BE2C (cell line): ENCODE measurements at regions not wholly inside any gene's neighbourhood (a gene's known extent, or its start where the extent isn't known, plus 50 kb on each side); places are given as distances from the start of the nearest gene placed in this dataset.

Experiments
- DNase-seq: peaks from one replicate; pipeline ENCODE4 v3.0.0-alpha.2; 2020
- H3K27me3 ChIP-seq: fragments of 250-450 bp; sonication (Bioruptor Pico); 2 replicates; pipeline ENCODE4 v1.5.1; 2020; ENCODE audit warnings: mild to moderate bottlenecking
- H3K36me3 ChIP-seq: fragments of 250-450 bp; sonication (Bioruptor Pico); 2 replicates; pipeline ENCODE4 v1.5.1; 2020; ENCODE audit warnings: mild to moderate bottlenecking
- H3K4me1 ChIP-seq: fragments of 250-450 bp; sonication (Bioruptor Pico); 2 replicates; pipeline ENCODE4 v1.5.1; 2020
- H3K4me3 ChIP-seq: 2 replicates; pipeline ENCODE4 v1.5.1; 2011; ENCODE audit warnings: low read depth, low read length
- H3K9me3 ChIP-seq: fragments of 250-450 bp; sonication (Bioruptor Pico); 2 replicates; pipeline ENCODE4 v1.5.1; 2020
- TF ChIP-seq, protein P1 (sequence below): IDR thresholded peaks from 2 replicates; pipeline ENCODE4 v1.5.1; 2012; ENCODE audit warnings: mild to moderate bottlenecking, low read depth, low read length

DNA sequence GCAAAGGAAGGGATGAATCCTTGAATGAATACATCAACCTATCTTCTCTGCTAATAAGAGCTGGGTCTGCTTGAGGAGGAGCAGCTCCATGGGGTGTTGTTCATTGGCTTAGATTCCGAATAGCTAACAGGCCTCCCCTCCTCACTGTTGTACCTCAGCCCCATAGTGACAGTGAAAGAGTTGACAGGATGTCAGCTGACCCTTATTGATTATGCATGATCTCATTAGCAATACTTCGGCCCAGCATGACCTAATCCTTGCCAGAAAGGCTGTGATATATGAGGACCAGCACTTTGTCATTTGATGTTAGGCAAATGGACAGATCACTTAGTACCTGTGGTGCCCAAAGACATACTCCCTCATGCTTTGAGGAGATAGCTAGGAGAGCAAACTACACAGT is 1333.7 kb upstream of the CELF4 start:
- TF ChIP-seq, protein P1, sequence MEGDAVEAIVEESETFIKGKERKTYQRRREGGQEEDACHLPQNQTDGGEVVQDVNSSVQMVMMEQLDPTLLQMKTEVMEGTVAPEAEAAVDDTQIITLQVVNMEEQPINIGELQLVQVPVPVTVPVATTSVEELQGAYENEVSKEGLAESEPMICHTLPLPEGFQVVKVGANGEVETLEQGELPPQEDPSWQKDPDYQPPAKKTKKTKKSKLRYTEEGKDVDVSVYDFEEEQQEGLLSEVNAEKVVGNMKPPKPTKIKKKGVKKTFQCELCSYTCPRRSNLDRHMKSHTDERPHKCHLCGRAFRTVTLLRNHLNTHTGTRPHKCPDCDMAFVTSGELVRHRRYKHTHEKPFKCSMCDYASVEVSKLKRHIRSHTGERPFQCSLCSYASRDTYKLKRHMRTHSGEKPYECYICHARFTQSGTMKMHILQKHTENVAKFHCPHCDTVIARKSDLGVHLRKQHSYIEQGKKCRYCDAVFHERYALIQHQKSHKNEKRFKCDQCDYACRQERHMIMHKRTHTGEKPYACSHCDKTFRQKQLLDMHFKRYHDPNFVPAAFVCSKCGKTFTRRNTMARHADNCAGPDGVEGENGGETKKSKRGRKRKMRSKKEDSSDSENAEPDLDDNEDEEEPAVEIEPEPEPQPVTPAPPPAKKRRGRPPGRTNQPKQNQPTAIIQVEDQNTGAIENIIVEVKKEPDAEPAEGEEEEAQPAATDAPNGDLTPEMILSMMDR: no peak
- no peaks in the 10 kb centered on the region for H3K9me3 ChIP-seq
- no peaks in the 10 kb centered on the region for H3K36me3 ChIP-seq
- no peaks in the 10 kb centered on the region for H3K4me1 ChIP-seq
- H3K27me3 ChIP-seq: no peaks in the 10 kb centered on the region
- H3K4me3 ChIP-seq: no peak overlapping the region
- DNase-seq: no peak

DNA sequence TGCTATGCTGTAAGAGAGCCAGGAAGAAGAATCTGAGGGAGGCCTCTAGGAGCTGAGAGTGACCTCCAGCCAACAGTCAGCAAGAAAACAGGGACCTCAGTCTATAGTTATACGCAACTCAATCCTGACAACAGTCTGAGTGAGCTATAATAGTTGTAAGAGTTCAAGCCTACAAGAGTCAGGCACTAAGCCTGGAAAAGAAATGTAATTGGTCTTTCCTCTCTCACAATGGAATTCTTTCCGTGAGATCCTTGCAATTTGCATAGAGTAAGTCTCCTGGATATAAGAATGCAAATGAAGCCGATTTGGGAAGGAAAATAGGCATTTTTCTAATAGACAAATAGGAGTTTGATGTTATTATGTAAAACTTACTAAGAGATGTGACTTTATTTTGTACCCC is 1332.6 kb upstream of the CELF4 start:
- Histone ChIP-seq H3K27me3 (no peaks in the 10 kb centered on the region), H3K9me3 (no peaks in the 10 kb centered on the region), H3K4me3 (no peak overlapping the region), H3K4me1 (no peaks in the 10 kb centered on the region), H3K36me3 (no peaks in the 10 kb centered on the region)
- no peak for DNase-seq
- TF ChIP-seq, protein P1: no peak

DNA sequence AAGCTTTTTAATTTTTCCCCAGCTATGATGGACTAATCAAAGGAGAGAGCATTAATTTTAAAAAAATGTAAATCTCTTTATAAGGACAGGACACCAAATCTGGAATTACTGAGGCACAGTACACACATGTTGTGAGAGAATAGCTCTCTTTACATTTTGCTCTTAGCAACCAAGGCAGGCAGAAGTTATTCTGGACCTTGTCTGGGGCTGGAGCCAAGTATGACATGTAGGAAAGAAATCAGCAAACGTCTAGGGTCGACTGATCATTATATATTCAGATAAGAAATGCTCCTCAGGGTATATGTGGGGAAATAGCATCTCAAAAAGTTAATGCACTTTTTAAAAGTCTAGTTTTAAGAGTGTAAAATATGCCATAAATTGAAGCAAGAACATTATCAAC is 1330.0 kb upstream of the CELF4 start:
- no peaks in the 10 kb centered on the region for H3K27me3 ChIP-seq
- TF ChIP-seq, protein P1: no peak
- H3K36me3 ChIP-seq: no peaks in the 10 kb centered on the region
- no peaks in the 10 kb centered on the region for H3K4me1 ChIP-seq
- no peaks in the 10 kb centered on the region for H3K9me3 ChIP-seq
- DNase-seq: no peak
- H3K4me3 ChIP-seq: no peak overlapping the region

DNA sequence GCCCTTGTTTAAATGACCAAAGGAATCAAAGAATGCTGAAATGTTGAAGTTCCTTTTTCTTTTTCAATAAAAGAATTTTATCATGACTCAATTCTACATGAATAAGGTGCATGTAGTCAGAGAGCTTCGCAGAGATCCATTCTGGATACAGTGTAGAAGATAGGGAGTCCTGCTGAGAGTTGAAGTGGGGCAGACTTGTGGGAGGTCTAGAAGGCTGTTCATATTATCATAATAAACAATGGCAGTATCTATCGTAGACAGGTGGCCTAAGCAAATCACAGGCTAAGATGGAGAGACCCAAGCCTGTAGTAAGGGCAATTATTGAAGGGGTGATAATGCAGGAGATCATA is 1322.0 kb upstream of the CELF4 start:
- no peaks in the 10 kb centered on the region for H3K27me3 ChIP-seq
- TF ChIP-seq, protein P1: no peak
- no peaks in the 10 kb centered on the region for H3K36me3 ChIP-seq
- DNase-seq: no peak
- H3K9me3 ChIP-seq: no peaks in the 10 kb centered on the region
- no peak overlapping the region for H3K4me3 ChIP-seq
- no peaks in the 10 kb centered on the region for H3K4me1 ChIP-seq

DNA sequence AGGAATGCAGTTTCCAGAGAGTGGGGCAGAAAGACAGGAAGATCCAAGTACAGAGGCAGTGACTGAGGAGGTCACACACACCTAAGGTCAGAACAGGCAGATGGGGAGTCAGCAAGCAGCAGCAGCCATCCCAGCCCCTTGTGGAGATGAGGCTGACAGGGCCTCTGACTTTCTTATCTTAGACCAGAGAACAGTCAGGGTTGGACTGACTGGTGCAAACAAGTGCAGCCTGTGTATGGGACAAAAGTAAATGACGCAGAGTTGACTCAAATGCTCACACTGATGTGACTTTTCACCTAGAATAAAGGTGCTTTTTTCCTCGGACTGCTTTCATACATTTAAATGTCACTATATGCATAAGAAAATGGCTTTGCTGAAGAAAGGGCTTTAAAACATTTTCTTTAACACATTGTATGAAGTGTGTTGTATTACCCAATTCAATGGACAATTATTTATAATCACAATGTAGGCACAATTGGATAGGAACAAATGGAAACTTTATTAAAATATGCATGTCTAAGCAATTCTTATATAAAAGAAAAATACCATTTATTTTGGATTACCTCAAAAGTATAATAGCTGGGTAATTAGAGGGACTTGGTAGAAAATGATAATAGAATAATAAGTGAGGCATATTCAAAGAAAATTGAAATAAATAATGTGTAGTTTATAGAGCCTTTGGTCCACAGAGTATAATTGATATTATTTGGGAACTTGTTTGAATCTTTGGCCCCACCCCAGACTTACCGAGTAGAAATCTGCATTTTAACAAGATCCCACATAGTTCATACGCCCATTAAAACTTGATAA is 1321.5 kb upstream of the CELF4 start:
- H3K4me1 ChIP-seq: no peaks in the 10 kb centered on the region
- H3K9me3 ChIP-seq: no peaks in the 10 kb centered on the region
- no peak for DNase-seq
- no peak overlapping the region for H3K4me3 ChIP-seq
- no peaks in the 10 kb centered on the region for H3K36me3 ChIP-seq
- TF ChIP-seq, protein P1: no peak
- no peaks in the 10 kb centered on the region for H3K27me3 ChIP-seq

DNA sequence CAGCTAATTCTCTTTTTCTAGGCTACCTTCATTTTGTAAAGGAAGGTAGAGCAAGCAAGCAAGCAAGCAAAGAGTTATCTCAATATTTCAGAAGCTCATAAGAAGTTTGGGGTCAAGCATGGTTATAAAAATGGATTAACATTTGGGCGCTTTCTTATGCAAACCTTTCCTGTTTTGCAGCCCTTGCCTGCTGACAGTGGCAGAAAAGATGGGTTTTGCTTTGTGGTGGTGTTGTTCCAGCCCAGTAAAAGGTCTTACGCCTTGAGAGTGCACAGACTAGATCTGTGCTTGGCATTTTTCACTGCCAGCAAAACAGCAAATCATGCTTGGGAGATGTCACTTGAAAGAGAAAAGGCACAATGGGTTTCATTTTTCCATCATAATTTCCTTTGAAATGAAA is 1320.6 kb upstream of the CELF4 start:
- no peaks in the 10 kb centered on the region for H3K9me3 ChIP-seq
- no peak overlapping the region for H3K4me3 ChIP-seq
- H3K27me3 ChIP-seq: no peaks in the 10 kb centered on the region
- no peaks in the 10 kb centered on the region for H3K36me3 ChIP-seq
- no peak for DNase-seq
- H3K4me1 ChIP-seq: no peaks in the 10 kb centered on the region
- TF ChIP-seq, protein P1: no peak
